Uterus (tissue), 2 donors: ENCODE measurements at regions not wholly inside any gene's neighbourhood (a gene's known extent, or its start where the extent isn't known, plus 50 kb on each side); places are given as distances from the start of the nearest gene placed in this dataset.

Experiments used
- POLR2A ChIP-seq, 2 donors: fragments of 450-650 bp; IDR thresholded peaks; one replicate each; pipeline ENCODE4 v1.6.1; 2016; ENCODE audit warnings: antibody characterized with exemption in 2 of 2, mild to moderate bottlenecking in 1 of 2, moderate library complexity in 1 of 2
- TF ChIP-seq, protein P1 (sequence below), 4 experiments: fragments of 200-600 bp in 2 of 4; fragments of 450-650 bp in 2 of 4; sonication (generic) in 2 of 4; IDR thresholded peaks; one replicate each; pipeline ENCODE4 v1.5.1; 2016 to 2019; ENCODE audit warnings: antibody characterized with exemption in 4 of 4, mild to moderate bottlenecking in 2 of 4, moderate library complexity in 1 of 4

DNA sequence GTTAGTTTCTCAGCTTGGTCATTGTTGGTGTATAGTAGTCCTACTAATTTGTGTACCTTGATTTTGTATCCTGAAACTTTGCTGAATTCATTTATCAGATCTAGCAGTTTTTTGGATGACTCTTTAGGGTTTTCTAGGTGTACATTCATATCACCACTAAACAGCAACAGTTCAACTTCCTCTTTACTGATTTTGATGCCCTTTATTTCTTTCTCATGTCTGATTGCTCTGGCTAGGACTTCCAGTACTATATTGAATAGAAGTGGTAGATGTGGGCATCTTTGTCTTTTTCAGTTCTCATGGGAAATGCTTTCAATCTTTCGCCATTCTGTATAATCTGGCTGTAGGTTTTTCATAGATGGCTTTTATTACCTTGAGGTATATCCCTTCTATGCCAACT, 61.3 kb upstream of the HEY2 start:
- no peak for TF ChIP-seq POLR2A (IDR thresholded peaks at IDR 0.05)
- TF ChIP-seq, protein P1, sequence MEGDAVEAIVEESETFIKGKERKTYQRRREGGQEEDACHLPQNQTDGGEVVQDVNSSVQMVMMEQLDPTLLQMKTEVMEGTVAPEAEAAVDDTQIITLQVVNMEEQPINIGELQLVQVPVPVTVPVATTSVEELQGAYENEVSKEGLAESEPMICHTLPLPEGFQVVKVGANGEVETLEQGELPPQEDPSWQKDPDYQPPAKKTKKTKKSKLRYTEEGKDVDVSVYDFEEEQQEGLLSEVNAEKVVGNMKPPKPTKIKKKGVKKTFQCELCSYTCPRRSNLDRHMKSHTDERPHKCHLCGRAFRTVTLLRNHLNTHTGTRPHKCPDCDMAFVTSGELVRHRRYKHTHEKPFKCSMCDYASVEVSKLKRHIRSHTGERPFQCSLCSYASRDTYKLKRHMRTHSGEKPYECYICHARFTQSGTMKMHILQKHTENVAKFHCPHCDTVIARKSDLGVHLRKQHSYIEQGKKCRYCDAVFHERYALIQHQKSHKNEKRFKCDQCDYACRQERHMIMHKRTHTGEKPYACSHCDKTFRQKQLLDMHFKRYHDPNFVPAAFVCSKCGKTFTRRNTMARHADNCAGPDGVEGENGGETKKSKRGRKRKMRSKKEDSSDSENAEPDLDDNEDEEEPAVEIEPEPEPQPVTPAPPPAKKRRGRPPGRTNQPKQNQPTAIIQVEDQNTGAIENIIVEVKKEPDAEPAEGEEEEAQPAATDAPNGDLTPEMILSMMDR (IDR thresholded peaks at IDR 0.05) = no peak
